GM13976 (cell line): ENCODE measurements at regions not wholly inside any gene's neighbourhood (a gene's known extent, or its start where the extent isn't known, plus 50 kb on each side); places are given as distances from the start of the nearest gene placed in this dataset.

Source experiments
- DNase-seq: peaks from one replicate; pipeline ENCODE4 v3.0.0; 2012; ENCODE audit warnings: low spot score
- CTCF ChIP-seq: IDR thresholded peaks from 2 replicates; pipeline ENCODE4 v1.5.1; 2012; ENCODE audit warnings: borderline replicate concordance, mild to moderate bottlenecking; ENCODE audit not compliant: insufficient read depth; ENCODE audit errors: extremely low read depth, missing control alignments, control extremely low read depth
- in situ Hi-C: fragments of 300-500 bp; cut with MboI; formaldehyde crosslinking; loops from one replicate; pipeline ENCODE4 v1.12.0; 2022; ENCODE audit warnings: low sequenced_read_pairs, mixed read lengths, inconsistent platforms; ENCODE audit not compliant: unreplicated experiment

GRCh38 chr10:114755537-114755936 is 66.0 kb upstream of the FHIP2A start:
- in situ Hi-C loops, result no loop called here
- TF ChIP-seq CTCF, result no peak
- DNase-seq, result no peak

- TF ChIP-seq CTCF, result no peak
- in situ Hi-C loops, result no loop called here
- no peak for DNase-seq
These were observed 63.2 kb upstream of the FHIP2A start for GRCh38 chr10:114758331-114758730.

GRCh38 chr10:114761205-114762193 is 60.1 kb upstream of the FHIP2A start:
- in situ Hi-C loops, result no loop called here
- no peak for DNase-seq
- TF ChIP-seq CTCF, result no peak

- no peak for TF ChIP-seq CTCF
- in situ Hi-C loops, result no loop called here
- DNase-seq, result no peak
These were observed 58.8 kb upstream of the FHIP2A start for GRCh38 chr10:114762811-114763210.

- TF ChIP-seq CTCF, result no peak
- DNase-seq, result no peak
- in situ Hi-C loops, result no loop called here
These were observed 56.9 kb upstream of the FHIP2A start for GRCh38 chr10:114764656-114765055.

- in situ Hi-C loops, result no loop called here
These were observed 55.1 kb upstream of the FHIP2A start for GRCh38 chr10:114766470-114766869.

More at GRCh38 chr10:114766470-114766869, 55.1 kb upstream of the FHIP2A start:
- no peak for TF ChIP-seq CTCF
- no peak for DNase-seq
